Colonic mucosa (tissue), 4 donors: ENCODE measurements at regions not wholly inside any gene's neighbourhood (a gene's known extent, or its start where the extent isn't known, plus 50 kb on each side); places are given as distances from the start of the nearest gene placed in this dataset.

ENCODE experiments used
- DNase-seq: peaks from one replicate; pipeline ENCODE4 v3.0.0-alpha.2; 2020
- H3K27ac ChIP-seq: fragments of 200-600 bp; one replicate; pipeline ENCODE4 v1.8.0; 2021
- H3K27me3 ChIP-seq: fragments of 200-600 bp; one replicate; pipeline ENCODE4 v1.8.0; 2021
- H3K36me3 ChIP-seq: fragments of 200-600 bp; one replicate; pipeline ENCODE4 v1.8.0; 2021
- H3K4me1 ChIP-seq: fragments of 200-600 bp; one replicate; pipeline ENCODE4 v1.8.0; 2021; ENCODE audit warnings: mild to moderate bottlenecking
- H3K4me3 ChIP-seq: fragments of 200-600 bp; one replicate; pipeline ENCODE4 v1.8.0; 2021
- H3K9ac ChIP-seq, 2 donors: one replicate each; pipeline ENCODE4 v1.7.0; 2013; ENCODE audit warnings: control low read depth in 2 of 2, low read depth in 2 of 2, low read length in 2 of 2
- H3K9me3 ChIP-seq: fragments of 200-600 bp; one replicate; pipeline ENCODE4 v1.8.0; 2021
- CTCF ChIP-seq: fragments of 200-600 bp; IDR thresholded peaks from one replicate; pipeline ENCODE4 v1.8.0; 2022; ENCODE audit warnings: antibody characterized with exemption, mild to moderate bottlenecking
- intact Hi-C: fragments of 100-400 bp; cut with DNase I; formaldehyde crosslinking; loops from one replicate; pipeline ENCODE4 v1.14.1; 2022
- donor health status: healthy.
- donor health status: DM: no; HTN: no; CAD: no.
- donor health status: DM: no; HTN: no; CAD: no.

GRCh38 chr17:13337151-13337550 lies 264.6 kb downstream of the HS3ST3A1 start:
- Histone ChIP-seq H3K9ac (no peak overlapping the region), H3K4me1 (no peaks in the 10 kb centered on the region), H3K36me3 (no peaks in the 10 kb centered on the region), H3K4me3 (no peak overlapping the region), H3K9me3 (no peaks in the 10 kb centered on the region), H3K27me3 (no peaks in the 10 kb centered on the region), H3K27ac (no peak overlapping the region)
- intact Hi-C loops, result loop anchor here (5.0 to 10.0 kb wide), 3 partner anchors 260 to 1590 kb away; no protein-coding TSS in a partner anchor
- no peak for TF ChIP-seq CTCF
- DNase-seq, result no peak

GRCh38 chr17:13334374-13334773 lies 267.4 kb downstream of the HS3ST3A1 start:
- Histone ChIP-seq H3K27me3 (no peaks in the 10 kb centered on the region), H3K36me3 (no peaks in the 10 kb centered on the region), H3K4me3 (no peak overlapping the region), H3K9ac (no peak overlapping the region), H3K9me3 (no peaks in the 10 kb centered on the region), H3K27ac (no peak overlapping the region), H3K4me1 (no peaks in the 10 kb centered on the region)
- no peak for DNase-seq
- no peak for TF ChIP-seq CTCF
- intact Hi-C loops, result loop anchor here (10.0 kb wide), 1 partner anchor 960 kb away; no protein-coding TSS in a partner anchor

GRCh38 chr17:13333661-13334060 lies 268.1 kb downstream of the HS3ST3A1 start:
- Histone ChIP-seq H3K4me1 (no peaks in the 10 kb centered on the region), H3K9ac (no peak overlapping the region), H3K27ac (no peak overlapping the region), H3K4me3 (no peak overlapping the region), H3K27me3 (no peaks in the 10 kb centered on the region), H3K36me3 (no peaks in the 10 kb centered on the region), H3K9me3 (no peaks in the 10 kb centered on the region)
- intact Hi-C loops, result loop anchor here (10.0 kb wide), 1 partner anchor 961 kb away; no protein-coding TSS in a partner anchor
- no peak for DNase-seq
- TF ChIP-seq CTCF, result no peak

- no peaks in the 10 kb centered on the region for H3K4me1 ChIP-seq
- TF ChIP-seq CTCF, result no peak
- no peak overlapping the region for H3K9ac ChIP-seq
- intact Hi-C loops, result loop anchor here (10.0 kb wide), 1 partner anchor 963 kb away; no protein-coding TSS in a partner anchor
- H3K27me3 ChIP-seq, result no peaks in the 10 kb centered on the region
- no peaks in the 10 kb centered on the region for H3K9me3 ChIP-seq
- H3K27ac ChIP-seq, result no peak overlapping the region
- no peak for DNase-seq
- no peaks in the 10 kb centered on the region for H3K36me3 ChIP-seq
- H3K4me3 ChIP-seq, result no peak overlapping the region
Observed at GRCh38 chr17:13332207-13332606, 269.5 kb downstream of the HS3ST3A1 start.

- intact Hi-C loops, result no loop called here
- Histone ChIP-seq H3K27ac (no peak overlapping the region), H3K4me3 (no peak overlapping the region), H3K4me1 (no peaks in the 10 kb centered on the region), H3K9ac (no peak overlapping the region), H3K27me3 (no peaks in the 10 kb centered on the region), H3K36me3 (no peaks in the 10 kb centered on the region), H3K9me3 (no peaks in the 10 kb centered on the region)
- DNase-seq, result no peak
- TF ChIP-seq CTCF, result no peak
Observed at GRCh38 chr17:13329421-13329820, 272.3 kb downstream of the HS3ST3A1 start.

GRCh38 chr17:13323990-13324389 lies 277.7 kb downstream of the HS3ST3A1 start:
- H3K9ac ChIP-seq, result no peak overlapping the region
- no peaks in the 10 kb centered on the region for H3K27me3 ChIP-seq
- no peaks in the 10 kb centered on the region for H3K36me3 ChIP-seq
- no peak for DNase-seq
- no peak overlapping the region for H3K4me3 ChIP-seq
- no peak overlapping the region for H3K27ac ChIP-seq
- no peak for TF ChIP-seq CTCF
- intact Hi-C loops, result no loop called here
- H3K4me1 ChIP-seq, result no peaks in the 10 kb centered on the region
- no peaks in the 10 kb centered on the region for H3K9me3 ChIP-seq
